Stimulated activated CD8-positive, alpha-beta memory T cell treated with anti-CD3 and anti-CD28 coated beads, Interleukin-4, amount 100 ng/mL, for 24 hours (primary cell): ENCODE measurements at regions not wholly inside any gene's neighbourhood (a gene's known extent, or its start where the extent isn't known, plus 50 kb on each side); places are given as distances from the start of the nearest gene placed in this dataset.
"Not testable (repeated sequence)": the region's sequence is repeated elsewhere in the genome, so short reads cannot be mapped to it uniquely, and the experiment has no call there.

Source experiments
- DNase-seq: peaks from one replicate; pipeline ENCODE4 v3.0.0-alpha.2; 2020; ENCODE audit warnings: low read depth

GRCh38 chr14:48417715-48418500 is 742.5 kb upstream of the MDGA2 start:
- DNase-seq: no peak

- DNase-seq: no peak
These were observed 725.9 kb upstream of the MDGA2 start for GRCh38 chr14:48401321-48401720.

- DNase-seq: no peak
These were observed 723.4 kb upstream of the MDGA2 start for GRCh38 chr14:48398675-48399282.

- no peak for DNase-seq
These were observed 716.3 kb upstream of the MDGA2 start for GRCh38 chr14:48391661-48392060.

- no peak for DNase-seq
These were observed 714.9 kb upstream of the MDGA2 start for GRCh38 chr14:48390346-48390745.

- no peak for DNase-seq
These were observed 709.4 kb upstream of the MDGA2 start for GRCh38 chr14:48384821-48385220.

GRCh38 chr14:48382961-48383360 is 707.6 kb upstream of the MDGA2 start:
- DNase-seq: no peak

- DNase-seq: no peak
These were observed 703.1 kb upstream of the MDGA2 start for GRCh38 chr14:48378541-48378940.

GRCh38 chr14:48373981-48374380 is 698.6 kb upstream of the MDGA2 start:
- DNase-seq: no peak

- DNase-seq: no peak
These were observed 675.6 kb upstream of the MDGA2 start for GRCh38 chr14:48350971-48351370.

GRCh38 chr14:48349689-48350088 is 674.3 kb upstream of the MDGA2 start:
- no peak for DNase-seq

GRCh38 chr14:48341069-48341468 is 665.7 kb upstream of the MDGA2 start:
- DNase-seq: no peak

GRCh38 chr14:48333221-48333920 is 658.0 kb upstream of the MDGA2 start:
- DNase-seq: no peak

GRCh38 chr14:48331421-48331820 is 656.0 kb upstream of the MDGA2 start:
- DNase-seq: no peak

GRCh38 chr14:48325486-48325885 is 650.1 kb upstream of the MDGA2 start:
- no peak for DNase-seq

GRCh38 chr14:48323665-48324064 is 648.3 kb upstream of the MDGA2 start:
- DNase-seq: no peak

GRCh38 chr14:48319823-48320222 is 644.4 kb upstream of the MDGA2 start:
- no peak for DNase-seq

GRCh38 chr14:48304729-48305128 is 629.3 kb upstream of the MDGA2 start:
- no peak for DNase-seq

GRCh38 chr14:48289701-48290100 is 614.3 kb upstream of the MDGA2 start:
- no peak for DNase-seq

- not testable (repeated sequence) for DNase-seq
These were observed 609.8 kb upstream of the MDGA2 start for GRCh38 chr14:48285217-48285616.

GRCh38 chr14:48275301-48275700 is 599.9 kb upstream of the MDGA2 start:
- DNase-seq: no peak

GRCh38 chr14:48274826-48275225 is 599.4 kb upstream of the MDGA2 start:
- no peak for DNase-seq

GRCh38 chr14:48267926-48268325 is 592.5 kb upstream of the MDGA2 start:
- not testable (repeated sequence) for DNase-seq
